ENCODE measurements at regions not wholly inside any gene's neighbourhood (a gene's known extent, or its start where the extent isn't known, plus 50 kb on each side); places are given as distances from the start of the nearest gene placed in this dataset.

DNA sequence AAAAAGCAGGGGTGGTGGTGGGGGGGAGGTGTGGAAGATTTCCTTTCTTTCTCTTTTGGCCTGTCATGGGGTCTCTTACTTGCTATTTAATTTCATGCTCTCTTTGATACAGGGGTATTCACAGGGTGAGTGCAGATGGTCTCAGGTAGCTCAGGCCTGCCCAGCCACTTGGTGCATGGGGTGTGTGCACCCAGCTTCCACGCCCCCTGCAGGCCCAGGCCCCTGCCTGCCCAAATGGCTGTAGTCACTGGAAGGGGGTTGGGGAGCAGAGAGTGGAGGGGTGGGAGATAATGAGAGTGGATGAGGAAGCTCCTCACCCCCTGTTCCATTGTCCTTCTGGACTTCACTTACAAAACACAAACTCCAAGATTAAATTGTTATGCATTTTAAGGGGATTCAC is 133.6 kb upstream of the SGK1 start:
- no peak for DNase-seq
- no peaks in the 10 kb centered on the region for H3K4me1 ChIP-seq
- H3K4me3 ChIP-seq, result no peak overlapping the region
- no peak overlapping the region for H3K27ac ChIP-seq
- TF ChIP-seq POLR2A (IDR thresholded peaks at IDR 0.05), result no peak
- TF ChIP-seq, protein P1, sequence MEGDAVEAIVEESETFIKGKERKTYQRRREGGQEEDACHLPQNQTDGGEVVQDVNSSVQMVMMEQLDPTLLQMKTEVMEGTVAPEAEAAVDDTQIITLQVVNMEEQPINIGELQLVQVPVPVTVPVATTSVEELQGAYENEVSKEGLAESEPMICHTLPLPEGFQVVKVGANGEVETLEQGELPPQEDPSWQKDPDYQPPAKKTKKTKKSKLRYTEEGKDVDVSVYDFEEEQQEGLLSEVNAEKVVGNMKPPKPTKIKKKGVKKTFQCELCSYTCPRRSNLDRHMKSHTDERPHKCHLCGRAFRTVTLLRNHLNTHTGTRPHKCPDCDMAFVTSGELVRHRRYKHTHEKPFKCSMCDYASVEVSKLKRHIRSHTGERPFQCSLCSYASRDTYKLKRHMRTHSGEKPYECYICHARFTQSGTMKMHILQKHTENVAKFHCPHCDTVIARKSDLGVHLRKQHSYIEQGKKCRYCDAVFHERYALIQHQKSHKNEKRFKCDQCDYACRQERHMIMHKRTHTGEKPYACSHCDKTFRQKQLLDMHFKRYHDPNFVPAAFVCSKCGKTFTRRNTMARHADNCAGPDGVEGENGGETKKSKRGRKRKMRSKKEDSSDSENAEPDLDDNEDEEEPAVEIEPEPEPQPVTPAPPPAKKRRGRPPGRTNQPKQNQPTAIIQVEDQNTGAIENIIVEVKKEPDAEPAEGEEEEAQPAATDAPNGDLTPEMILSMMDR (IDR thresholded peaks at IDR 0.05), result no peak
- H3K27me3 ChIP-seq, result no peaks in the 10 kb centered on the region
- no peaks in the 10 kb centered on the region for H3K36me3 ChIP-seq
- no peaks in the 10 kb centered on the region for H3K9me3 ChIP-seq

DNA sequence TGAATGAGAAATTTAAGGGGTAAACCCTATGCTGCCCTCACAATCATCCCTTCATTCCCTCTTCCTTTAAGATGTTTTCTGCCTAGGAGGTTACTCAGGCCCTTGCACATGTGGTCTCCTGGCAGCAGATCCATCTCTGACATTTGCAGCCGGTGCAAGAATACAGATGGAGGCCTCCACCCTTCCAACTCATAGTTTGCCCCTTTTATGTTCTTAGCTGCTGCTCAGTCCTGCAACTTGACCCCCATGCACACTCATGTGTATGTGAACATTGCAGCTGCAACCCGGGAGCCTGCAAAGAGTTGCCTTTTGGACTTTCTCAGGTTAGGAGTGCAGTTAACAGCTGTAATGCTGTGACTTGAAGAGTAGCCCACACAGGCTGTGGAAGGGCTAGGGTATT is 131.9 kb upstream of the SGK1 start:
- H3K4me1 ChIP-seq, result no peaks in the 10 kb centered on the region
- no peak for DNase-seq
- H3K27me3 ChIP-seq, result no peaks in the 10 kb centered on the region
- H3K9me3 ChIP-seq, result no peaks in the 10 kb centered on the region
- TF ChIP-seq, protein P1 (IDR thresholded peaks at IDR 0.05), result no peak
- TF ChIP-seq POLR2A (IDR thresholded peaks at IDR 0.05), result no peak
- H3K36me3 ChIP-seq, result no peaks in the 10 kb centered on the region
- no peak overlapping the region for H3K27ac ChIP-seq
- no peak overlapping the region for H3K4me3 ChIP-seq

DNA sequence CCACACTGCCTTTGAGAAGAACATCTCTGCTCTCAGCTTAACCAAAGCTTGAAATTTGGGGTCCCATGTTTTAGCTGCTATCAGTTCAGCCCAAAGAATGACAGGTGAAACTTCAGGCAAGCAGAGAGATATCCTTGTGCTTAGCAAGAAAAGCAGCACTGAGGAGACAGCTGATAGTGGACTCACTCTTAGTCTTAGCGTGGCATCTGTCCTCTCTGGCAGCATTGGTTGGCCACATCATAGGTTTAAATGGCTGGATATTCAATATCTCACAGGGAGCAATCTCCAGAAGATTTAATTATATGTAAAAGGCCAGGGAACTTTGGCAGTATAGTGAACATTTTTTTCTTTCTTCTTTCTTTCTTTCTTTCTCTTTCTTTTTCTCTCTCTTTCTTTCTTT is 131.1 kb upstream of the SGK1 start:
- no peak overlapping the region for H3K27ac ChIP-seq
- H3K36me3 ChIP-seq, result no peaks in the 10 kb centered on the region
- H3K27me3 ChIP-seq, result no peaks in the 10 kb centered on the region
- TF ChIP-seq, protein P1 (IDR thresholded peaks at IDR 0.05), result no peak
- no peak for TF ChIP-seq POLR2A (IDR thresholded peaks at IDR 0.05)
- H3K9me3 ChIP-seq, result no peaks in the 10 kb centered on the region
- no peak for DNase-seq
- no peak overlapping the region for H3K4me3 ChIP-seq
- H3K4me1 ChIP-seq, result no peaks in the 10 kb centered on the region

DNA sequence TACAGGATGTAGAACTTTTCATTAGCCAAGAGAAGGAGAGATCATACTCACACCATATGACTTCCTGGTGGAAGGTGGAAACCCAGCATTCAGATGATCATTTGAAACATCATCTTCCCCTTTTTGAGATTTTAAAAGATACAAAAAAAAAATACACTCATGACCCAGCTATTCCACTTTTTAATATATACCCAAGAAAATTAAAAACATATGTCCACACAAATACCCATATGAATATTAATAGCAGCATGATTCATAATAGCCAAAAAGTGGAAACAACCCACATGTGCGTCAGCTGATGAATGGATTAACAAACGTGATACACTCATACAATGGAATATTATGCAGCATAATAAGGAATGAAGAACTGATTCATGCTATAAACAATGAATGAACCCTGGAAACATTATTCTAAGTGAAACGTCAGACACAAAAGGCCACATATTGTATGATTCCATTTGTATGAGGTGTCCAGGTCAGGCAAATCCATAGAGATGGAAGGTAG is 130.0 kb upstream of the SGK1 start:
- Histone ChIP-seq H3K27me3 (no peaks in the 10 kb centered on the region), H3K36me3 (no peaks in the 10 kb centered on the region), H3K4me3 (no peak overlapping the region), H3K4me1 (no peaks in the 10 kb centered on the region), H3K27ac (no peak overlapping the region), H3K9me3 (no peaks in the 10 kb centered on the region)
- DNase-seq, result no peak
- TF ChIP-seq, protein P1 (IDR thresholded peaks at IDR 0.05), result no peak

DNA sequence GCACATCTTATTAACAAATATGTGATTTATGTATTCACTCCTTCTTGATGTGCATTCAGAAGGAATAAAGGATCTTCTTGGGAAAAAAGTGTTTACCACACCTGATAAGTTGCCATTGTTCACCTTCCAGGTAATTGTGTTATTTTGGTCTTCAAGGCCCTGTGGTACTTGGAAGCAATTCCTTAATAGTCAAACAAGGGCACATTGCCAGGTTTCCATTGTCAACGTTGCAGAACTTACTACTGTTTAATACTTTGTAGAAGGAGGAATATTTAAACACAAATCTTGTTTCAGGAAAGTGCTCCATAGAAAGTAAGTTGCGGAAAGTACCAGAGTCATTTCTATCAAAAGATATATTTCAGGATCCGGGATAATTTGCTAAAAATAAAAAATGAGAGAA is 129.5 kb upstream of the SGK1 start:
- H3K27me3 ChIP-seq, result no peaks in the 10 kb centered on the region
- H3K9me3 ChIP-seq, result no peaks in the 10 kb centered on the region
- H3K36me3 ChIP-seq, result no peaks in the 10 kb centered on the region
- no peak overlapping the region for H3K27ac ChIP-seq
- no peak overlapping the region for H3K4me3 ChIP-seq
- no peak for TF ChIP-seq POLR2A (IDR thresholded peaks at IDR 0.05)
- TF ChIP-seq, protein P1 (IDR thresholded peaks at IDR 0.05), result no peak
- no peak for DNase-seq
- no peaks in the 10 kb centered on the region for H3K4me1 ChIP-seq

DNA sequence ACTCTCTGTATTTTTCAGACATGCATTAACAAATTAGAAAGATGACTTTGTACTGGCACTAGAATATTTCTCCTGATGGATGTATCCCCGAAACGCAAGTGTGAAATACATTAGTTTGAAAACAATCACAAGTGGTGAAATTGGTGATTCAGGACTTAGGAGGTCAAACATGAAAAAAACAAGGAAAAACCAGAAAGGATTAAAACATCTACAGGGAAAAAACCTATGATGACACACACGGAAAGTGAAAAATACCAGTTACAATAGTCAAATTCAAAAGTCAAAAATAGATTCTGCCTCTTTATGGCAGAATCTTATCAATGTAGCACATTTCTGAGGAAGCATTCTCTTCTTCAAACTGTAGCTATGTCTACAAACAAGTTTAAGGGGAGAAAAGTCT is 129.0 kb upstream of the SGK1 start:
- TF ChIP-seq, protein P1 (IDR thresholded peaks at IDR 0.05), result no peak
- TF ChIP-seq POLR2A (IDR thresholded peaks at IDR 0.05), result no peak
- DNase-seq, result no peak
- H3K4me1 ChIP-seq, result no peaks in the 10 kb centered on the region
- H3K36me3 ChIP-seq, result no peaks in the 10 kb centered on the region
- H3K27me3 ChIP-seq, result no peaks in the 10 kb centered on the region
- no peaks in the 10 kb centered on the region for H3K9me3 ChIP-seq
- no peak overlapping the region for H3K27ac ChIP-seq
- no peak overlapping the region for H3K4me3 ChIP-seq

Measured in Peyer's patch (tissue), 4 donors.